H54 (cell line): ENCODE measurements at regions not wholly inside any gene's neighbourhood (a gene's known extent, or its start where the extent isn't known, plus 50 kb on each side); places are given as distances from the start of the nearest gene placed in this dataset.
A peak's percentile ranks its signal among the peaks of the same experiment; 100 is the strongest.
"Not testable (repeated sequence)": the region's sequence is repeated elsewhere in the genome, so short reads cannot be mapped to it uniquely, and the experiment has no call there.

Source experiments
- DNase-seq: peaks from one replicate; pipeline ENCODE4 v3.0.0; 2011; ENCODE audit warnings: low spot score, mixed read lengths; ENCODE audit not compliant: insufficient read length
- FAIRE-seq: peaks from 3 replicates; lab custom pipeline; 2011; peaks lifted over from hg19 to GRCh38; lab: Jason Lieb, UNC
- POLR2A ChIP-seq: IDR thresholded peaks from 2 replicates; pipeline ENCODE4 v1.6.1; 2011; ENCODE audit warnings: low read depth, mild to moderate bottlenecking, low read length

GRCh38 chr1:194394676-194395075, 1208.3 kb upstream of the B3GALT2 start:
- FAIRE-seq: no peak
- no peak for DNase-seq
- no peak for TF ChIP-seq POLR2A

DNA sequence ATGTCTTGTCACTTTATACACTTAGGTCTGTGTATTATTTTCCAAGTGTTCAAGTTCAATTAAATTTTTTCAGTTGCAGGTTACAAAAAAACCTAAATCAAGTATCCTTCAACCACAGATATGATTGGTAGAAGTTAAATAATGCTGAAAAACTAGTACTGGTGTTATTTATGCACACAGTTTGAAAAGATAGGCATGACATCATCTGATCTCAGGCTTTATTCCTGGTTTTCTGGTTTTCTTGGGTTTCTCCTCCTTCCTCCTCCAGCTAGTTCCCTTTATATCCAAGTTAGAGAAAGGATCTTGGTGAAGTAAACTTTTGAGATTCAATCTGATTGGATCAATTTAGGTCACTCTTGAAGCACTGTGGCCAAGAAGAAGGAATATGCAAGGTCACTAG, 1201.1 kb upstream of the B3GALT2 start:
- no peak for FAIRE-seq
- no peak for DNase-seq
- TF ChIP-seq POLR2A: no peak

DNA sequence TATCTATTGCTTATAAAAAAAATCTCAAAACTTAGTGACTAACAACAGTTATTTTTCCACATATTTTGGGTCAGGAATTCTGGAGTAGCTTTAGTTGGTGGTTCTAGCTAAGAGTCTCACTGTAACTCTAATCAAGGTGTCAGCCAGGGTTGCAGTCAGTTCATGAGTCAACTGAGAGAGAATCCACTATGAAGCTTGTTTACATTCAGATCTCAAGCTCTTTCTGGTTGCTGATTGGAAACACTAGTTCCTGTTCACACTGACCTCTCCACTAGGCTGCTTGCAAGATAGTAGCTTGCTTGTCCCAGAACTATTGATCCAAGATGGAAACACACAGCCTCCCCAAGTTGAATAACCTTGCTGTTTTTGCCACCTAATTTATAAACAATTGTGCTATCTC, 1192.1 kb upstream of the B3GALT2 start:
- no peak for DNase-seq
- peak; percentile 53 for FAIRE-seq
- TF ChIP-seq POLR2A: no peak

DNA sequence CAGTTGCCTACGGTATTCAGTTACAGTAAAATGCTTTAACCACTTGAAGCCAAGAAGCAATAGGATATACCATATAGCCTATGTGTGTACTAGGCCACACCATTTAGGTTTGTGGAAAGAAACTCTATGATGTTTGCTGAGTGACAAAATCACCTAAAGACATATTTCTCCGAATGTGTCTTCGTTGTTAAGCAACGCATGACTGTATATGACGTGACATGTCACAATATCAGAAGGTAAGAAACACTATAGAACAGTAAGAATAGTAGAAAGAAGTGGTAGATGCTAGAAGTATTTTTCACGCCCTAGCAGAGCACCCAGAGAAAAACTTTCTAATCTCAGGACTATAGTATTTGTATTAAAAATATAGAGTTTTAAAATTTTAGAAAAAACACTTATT, 1188.2 kb upstream of the B3GALT2 start:
- no peak for FAIRE-seq
- DNase-seq: no peak
- no peak for TF ChIP-seq POLR2A

DNA sequence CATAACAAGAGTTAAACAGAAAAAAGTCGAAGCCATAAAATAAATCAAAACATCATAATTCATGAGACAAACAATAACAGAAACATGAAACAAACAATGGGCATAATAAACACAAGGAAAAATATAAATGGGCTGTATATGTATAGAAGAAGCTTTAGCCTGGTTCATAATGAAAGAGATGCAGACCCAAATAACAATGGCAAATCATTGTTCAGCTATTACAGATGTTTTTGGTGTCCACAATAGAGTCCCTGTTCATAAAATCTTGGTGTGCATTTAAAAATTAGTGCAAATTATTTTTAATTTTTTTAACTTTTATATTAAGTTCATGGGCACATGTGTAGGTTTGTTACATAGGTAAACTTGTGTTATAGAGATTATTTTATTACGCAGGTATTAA, 1185.9 kb upstream of the B3GALT2 start:
- FAIRE-seq: no peak
- TF ChIP-seq POLR2A: no peak
- DNase-seq: no peak

- FAIRE-seq (no peak), DNase-seq (no peak)
- no peak for TF ChIP-seq POLR2A
These were observed 1183.2 kb upstream of the B3GALT2 start for GRCh38 chr1:194369622-194370021.

DNA sequence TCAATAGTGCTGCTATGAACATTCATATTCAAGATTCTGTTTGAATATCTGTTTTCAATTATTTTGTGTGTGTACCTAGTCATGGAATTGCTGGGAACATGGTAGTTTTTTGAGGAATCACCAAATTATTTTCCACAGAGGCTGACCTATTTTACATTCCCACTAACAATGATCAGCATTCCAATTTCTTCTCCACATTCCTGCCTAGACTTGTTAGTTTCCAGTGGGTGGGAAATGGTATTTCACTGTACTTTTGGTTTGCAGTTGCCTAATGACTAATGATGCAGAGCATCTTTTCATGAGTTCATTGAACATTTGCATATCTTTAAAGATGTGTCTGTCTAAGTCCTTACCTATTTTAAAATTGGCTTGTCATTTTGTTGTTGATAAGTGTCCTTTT, 1182.6 kb upstream of the B3GALT2 start:
- DNase-seq (no peak), FAIRE-seq (no peak)
- TF ChIP-seq POLR2A: no peak

GRCh38 chr1:194367121-194367520, 1180.7 kb upstream of the B3GALT2 start:
- FAIRE-seq (no peak), DNase-seq (no peak)
- TF ChIP-seq POLR2A: no peak

DNA sequence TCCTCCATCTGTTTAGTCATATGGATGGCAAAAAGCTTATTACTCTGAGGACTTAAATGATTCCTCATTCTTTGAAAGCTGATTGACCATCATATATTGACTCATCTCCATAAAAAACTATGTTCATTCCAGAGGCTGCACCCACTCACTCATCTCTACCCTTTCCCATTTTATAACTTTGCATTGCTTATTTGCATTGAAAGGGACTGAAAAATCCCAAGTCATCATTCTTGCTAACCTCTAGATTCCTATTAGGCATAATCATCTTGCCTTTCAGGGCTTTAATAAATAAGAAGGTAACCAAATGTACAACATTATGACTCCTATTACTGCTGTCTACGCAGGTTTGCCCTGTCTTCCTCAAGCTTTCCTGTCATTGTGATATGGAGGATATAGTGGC, 1180.3 kb upstream of the B3GALT2 start:
- no peak for FAIRE-seq
- DNase-seq: no peak

GRCh38 chr1:194362327-194362726, 1175.9 kb upstream of the B3GALT2 start:
- TF ChIP-seq POLR2A: no peak
- no peak for DNase-seq
- FAIRE-seq: no peak

More for the DNA sequence above, 1180.3 kb upstream of the B3GALT2 start:
- no peak for TF ChIP-seq POLR2A

DNA sequence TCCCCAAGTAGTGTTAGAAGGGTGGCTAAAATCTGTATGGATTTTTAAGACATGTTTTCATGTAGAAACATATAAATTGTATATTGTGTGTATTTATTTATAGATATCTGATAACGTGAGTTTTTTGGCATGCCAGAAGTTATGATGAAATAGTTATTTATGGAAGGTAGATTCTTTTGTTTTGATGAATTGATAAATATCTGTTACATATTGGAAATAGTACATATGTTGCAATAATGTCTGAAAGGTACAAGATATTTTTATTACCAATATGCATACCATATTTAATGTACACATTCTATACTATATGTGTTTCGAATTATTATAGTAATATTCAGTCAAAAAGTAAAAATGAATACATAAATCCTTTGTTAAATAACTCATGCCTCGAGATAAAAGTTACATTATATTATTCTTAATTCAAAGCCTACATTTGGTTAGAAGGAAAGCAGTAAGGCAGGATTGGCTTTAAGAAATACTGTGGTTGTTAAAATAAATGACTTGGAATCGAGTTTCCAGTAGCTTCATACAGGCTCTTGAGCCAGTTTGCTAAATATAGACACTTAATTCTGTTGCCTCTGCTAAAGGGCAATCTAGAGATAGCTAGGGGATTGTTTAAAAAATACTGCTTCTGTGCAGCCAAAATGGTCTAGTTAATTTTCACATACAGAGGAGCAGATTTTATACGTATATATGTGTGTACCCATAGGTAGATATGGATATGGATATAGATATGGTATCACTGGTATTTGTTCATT, 1175.1 kb upstream of the B3GALT2 start:
- TF ChIP-seq POLR2A: no peak
- no peak for FAIRE-seq
- no peak for DNase-seq

GRCh38 chr1:194358208-194358581, 1171.8 kb upstream of the B3GALT2 start:
- FAIRE-seq (no peak), DNase-seq (no peak)
- no peak for TF ChIP-seq POLR2A

DNA sequence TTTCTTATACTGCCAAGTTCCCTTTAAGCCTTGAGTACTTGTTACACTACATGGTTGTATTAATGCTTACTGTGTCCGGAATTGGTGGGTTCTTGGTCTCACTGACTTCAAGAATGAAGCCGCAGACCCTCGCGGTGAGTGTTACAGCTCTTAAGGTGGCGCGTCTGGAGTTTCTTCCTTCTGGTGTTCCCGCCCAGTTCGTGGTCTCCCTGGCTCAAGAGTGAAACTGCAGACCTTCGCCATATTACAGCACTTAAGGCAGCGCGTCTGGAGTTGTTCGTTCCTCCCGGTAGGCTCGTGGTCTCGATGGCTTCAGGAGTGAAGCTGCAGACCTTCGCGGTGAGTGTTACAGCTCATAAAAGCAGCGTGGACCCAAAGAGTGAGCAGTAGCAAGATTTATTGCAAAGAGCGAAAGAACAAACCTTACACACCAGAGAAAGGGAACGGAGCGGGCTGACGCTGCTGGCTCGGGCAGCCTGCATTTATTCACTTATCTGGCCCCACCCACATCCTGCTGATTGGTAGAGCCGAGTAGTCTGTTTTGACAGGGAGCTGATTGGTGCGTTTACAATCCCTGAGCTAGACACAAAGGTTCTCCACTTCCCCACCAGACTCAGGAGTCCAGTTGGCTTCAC, 1171.3 kb upstream of the B3GALT2 start:
- DNase-seq, FAIRE-seq: not testable (repeated sequence)

DNA sequence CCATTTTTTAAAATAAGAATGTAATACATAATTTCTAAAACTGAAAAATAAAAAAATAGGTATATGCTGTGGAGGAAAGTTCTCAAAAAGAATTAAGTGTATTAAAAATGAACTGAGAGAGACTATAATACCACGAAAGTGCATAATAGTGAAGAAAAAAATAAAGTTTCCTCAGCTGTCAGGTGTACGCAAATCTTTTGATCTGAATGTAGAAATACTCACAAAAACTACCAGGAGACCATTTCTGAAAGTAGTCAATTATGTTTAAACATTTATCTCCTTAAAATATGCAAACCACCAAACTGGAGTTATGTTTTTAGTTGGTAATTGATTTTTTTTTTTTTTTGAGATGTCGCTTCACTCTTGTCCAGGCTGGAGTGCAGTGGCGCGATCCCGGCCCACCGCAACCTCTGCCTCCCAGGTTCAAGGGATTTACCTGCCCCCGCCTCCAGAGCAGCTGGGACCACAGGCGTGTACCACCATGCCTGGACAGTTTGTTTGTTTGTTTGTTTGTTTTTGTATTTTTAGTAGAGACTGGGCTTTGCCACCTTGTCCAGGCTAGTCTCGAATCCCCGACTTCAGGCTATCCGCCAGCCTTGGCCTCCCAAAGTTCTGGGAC, 1169.2 kb upstream of the B3GALT2 start:
- no peak for DNase-seq
- FAIRE-seq: no peak
- no peak for TF ChIP-seq POLR2A
